ENCODE measurements at regions not wholly inside any gene's neighbourhood (a gene's known extent, or its start where the extent isn't known, plus 50 kb on each side); places are given as distances from the start of the nearest gene placed in this dataset.
"Not testable (repeated sequence)": the region's sequence is repeated elsewhere in the genome, so short reads cannot be mapped to it uniquely, and the experiment has no call there.

DNA sequence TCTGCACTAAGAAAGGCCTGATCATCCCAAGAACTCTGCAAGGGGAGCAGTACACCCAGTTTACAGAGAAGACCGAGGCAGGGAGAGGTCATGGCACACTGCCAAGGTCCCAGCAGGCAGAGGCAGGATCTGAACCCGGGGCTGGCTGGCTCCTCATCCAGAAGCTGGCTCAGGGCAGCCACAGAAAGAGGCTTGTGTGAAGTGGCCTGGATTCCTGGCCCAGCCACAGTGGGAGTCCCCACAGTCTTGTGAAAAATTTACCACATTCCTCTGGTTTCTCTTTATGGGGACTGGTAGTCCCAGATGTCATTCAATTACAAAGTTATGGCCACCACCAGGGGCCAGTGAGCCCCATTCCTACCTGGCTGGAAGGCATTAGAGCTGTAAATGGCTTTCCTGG, 440.5 kb downstream of the MIAT start:
- DNase-seq (ENCODE audit: low read depth), result no peak

DNA sequence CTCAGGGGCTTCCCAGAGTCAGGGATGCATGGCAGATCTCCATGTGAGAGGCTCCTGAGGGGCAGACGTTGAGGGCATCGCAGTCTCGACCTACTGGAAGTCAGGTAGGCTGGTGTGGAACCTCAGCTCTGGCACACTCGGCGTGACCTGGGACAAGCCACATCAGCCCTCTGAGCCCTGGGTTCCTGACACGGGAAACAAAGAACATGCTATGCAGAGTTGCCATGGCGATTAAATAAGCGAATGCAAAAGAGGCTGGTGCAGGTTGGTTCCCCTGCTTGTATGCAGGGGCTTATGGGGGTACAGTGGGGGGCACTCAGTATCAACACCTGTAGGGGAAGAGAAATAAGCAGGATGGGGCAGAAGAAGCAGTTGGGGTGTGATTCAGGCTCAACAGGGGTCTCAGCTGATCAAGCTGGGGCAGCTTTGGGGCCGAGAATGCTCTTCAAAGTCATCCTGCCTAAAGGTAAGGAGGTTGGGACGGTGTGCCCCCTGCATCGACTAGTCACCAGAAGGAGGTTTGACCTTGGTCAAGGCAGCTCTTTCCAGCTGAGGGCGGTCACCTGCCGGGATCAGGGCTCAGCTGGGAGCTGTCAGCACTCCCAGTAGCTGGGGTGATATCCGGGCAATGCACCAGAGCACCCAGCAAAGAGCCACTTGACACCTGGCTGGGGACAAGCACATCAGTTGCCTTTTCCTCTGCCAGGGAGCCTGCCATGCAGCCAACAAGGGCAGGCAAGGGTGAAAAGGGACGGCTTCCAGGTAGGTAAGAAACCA, 442.7 kb downstream of the MIAT start:
- no peak for DNase-seq (ENCODE audit: low read depth)

DNA sequence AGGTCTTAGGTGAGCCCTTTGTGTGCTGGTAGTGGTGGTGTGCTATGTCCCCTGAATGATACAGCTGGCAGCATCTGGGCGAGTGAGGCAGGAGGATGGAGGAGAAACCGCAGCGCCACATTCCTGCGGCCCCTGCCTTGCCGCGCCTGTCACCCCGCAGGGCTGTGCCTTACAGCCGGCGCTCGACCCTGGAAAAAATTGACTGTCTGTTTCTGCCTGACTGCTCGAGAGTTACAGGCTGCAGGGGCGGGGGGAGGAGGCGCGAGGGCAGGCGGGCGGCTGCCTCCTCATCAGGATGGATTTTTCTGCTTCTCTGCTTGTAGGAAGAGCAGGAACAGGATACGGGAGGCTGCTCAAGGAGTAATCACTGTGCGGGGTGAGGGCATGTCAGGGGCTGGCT, 443.4 kb downstream of the MIAT start:
- no peak for DNase-seq (ENCODE audit: low read depth)

DNA sequence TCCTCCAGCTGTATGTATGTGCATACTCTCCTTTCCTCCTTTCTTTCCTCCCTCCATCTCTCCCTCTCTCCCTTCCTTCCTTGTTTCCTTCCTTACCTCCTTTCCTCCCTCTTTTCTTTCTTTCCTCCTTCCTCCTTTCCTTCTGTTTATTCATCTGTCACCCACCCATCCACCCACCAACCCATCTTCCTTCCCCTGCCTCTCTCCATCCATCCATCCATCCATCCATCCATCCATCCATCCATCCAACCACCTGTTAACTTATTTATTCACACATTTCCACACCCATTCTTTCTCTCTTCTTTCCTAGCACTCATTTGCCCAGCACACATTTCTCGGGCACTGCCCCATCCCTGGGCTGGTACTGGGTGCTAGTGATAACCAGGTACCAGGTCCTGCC, 443.9 kb downstream of the MIAT start:
- no peak for DNase-seq (ENCODE audit: low read depth)

DNA sequence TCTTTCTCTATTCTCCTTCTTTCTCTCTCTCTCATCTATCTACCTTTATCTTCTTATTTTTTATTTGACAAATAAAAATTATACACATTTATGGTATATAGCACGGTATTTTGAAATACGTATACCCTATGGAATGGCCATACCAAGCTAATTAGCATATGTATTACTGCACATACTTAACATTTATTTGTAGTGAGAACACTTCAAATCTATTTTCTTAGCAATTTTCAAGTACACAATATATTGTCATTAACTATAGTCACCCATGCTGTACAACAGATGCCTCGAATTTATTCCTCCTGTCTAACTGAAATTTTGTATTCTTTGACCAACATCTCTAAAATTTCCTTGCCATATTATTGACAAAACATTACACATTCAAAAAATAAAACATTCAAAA, 447.1 kb downstream of the MIAT start:
- no peak for DNase-seq (ENCODE audit: low read depth)

DNA sequence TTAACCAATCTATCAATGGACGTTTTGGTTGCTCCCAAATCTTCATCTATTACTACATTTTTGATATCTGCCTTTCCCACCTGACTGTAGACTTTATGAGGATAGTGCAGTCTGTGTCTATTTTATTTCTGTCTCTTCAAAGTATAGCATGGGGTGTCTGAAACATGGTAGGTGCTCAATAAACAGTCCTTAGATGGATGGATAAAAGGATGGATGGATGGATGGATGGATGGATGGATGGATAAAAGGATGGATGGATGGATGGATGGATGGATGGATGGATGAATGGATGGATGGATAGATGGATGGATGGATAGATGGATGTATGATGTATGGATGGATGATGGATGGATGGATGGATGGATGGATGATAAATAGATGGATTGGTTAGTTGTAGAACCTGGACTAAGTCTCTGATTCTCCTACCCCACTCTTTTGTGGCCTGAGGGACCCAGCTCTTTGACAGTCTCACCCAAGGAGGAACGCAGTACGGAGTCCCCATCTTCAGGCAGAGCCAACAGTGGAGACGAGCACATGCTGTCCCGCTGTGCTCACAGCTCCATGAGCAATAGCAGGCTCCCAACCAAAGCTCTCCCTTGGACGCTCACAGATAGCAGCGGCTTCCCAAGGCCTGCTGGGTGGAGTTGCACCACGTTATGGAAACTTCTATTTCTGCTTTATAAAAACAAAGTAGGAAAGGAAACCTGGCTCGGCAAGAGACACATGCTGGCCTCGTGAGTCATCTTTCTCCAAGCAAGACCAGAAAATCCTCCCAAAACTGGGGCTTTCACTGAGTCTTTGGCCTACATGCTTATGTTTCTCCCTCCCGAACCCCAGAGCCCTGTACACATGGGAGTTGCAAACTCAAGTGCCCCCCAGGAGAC, 448.0 kb downstream of the MIAT start:
- no peak for DNase-seq (ENCODE audit: low read depth)

DNA sequence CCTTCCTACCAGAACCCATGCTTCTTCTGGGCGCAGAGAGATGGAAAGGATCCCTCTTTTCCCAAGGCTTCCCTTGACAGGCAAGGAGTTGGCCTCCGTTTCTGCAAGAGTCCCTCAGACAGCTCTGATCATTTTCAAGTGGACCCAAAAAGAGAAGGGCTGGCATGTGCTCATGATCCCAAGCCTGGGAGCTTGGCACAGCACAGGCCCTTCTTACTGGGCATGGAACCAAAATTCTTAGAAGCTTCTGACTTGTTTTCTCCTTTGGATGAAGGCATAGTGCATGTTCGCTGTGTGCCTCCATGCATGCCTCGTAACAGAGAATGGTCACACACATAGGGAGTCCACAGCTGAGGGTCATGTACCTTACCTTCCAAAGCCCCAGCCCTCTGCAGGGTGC, 449.6 kb downstream of the MIAT start:
- DNase-seq (ENCODE audit: low read depth), result no peak

DNA sequence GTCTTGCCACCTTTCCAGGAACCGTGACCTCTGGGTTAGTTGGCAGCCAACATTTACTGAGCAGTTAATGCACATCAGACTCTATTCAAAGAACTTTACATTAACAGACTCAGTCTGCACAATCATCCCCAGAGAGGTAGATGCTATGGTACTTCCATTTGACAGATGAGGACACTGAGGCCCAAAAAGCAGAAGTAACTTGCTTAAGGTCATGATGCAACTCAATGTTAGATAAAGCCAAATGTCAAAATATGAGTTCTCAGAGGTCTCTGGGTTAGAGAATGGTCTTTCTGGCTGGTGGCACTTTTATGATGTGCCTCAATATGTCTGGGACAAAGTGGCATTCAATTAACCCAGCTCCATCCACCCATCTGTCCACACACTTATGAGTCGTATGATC, 450.0 kb downstream of the MIAT start:
- no peak for DNase-seq (ENCODE audit: low read depth)

DNA sequence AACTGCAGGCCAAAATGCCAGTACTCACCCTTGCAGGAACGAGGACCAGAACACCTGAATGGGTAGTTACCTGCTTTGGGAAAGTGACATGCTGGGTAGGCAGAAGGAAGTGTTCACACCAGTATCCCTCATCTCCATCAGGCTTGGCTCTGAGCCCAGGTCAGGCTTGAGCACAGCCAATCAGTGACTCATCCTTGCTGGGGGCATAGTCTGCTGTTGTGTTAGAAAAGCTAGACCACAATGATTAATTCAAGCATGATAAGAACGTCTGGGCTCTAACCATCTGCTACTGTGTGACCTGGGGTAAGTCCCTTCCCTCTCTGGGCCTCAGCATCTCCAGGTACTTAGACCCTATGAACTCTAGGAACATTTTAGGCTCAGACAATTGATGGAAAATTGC, 450.4 kb downstream of the MIAT start:
- no peak for DNase-seq (ENCODE audit: low read depth)

DNA sequence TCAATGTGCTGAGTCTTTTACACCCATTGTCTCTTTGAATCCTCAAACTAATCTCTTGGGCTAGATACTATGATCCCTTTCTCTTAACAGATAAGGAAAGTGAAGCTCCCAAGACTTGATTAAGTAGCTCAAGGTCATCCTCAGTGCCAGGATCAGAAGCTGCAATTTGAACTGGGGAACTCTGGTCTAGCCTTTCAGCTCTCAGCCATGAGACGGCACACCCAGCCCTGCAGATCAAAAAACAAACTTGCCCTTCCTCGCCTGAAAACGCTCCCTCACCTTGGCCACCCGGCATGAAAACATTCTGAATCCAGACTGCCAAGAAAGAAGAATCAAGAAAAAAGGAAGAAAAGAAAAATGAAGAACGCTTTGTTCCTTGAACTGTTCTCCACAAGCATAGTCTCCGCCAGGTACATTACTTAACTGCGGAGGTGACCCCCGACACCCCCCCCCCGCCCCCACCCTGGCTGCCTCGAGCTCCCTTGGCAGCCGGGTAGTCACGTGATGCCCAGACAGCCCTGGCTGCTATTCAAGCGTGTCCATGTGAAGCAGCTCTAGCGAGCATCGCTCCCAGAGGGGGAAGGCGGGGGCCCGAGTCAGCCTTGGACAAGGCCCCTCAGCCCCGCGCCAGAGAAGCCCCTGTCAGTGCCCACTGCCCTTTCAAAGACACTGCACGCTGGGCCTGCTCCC, 451.2 kb downstream of the MIAT start:
- DNase-seq (ENCODE audit: low read depth), result no peak

DNA sequence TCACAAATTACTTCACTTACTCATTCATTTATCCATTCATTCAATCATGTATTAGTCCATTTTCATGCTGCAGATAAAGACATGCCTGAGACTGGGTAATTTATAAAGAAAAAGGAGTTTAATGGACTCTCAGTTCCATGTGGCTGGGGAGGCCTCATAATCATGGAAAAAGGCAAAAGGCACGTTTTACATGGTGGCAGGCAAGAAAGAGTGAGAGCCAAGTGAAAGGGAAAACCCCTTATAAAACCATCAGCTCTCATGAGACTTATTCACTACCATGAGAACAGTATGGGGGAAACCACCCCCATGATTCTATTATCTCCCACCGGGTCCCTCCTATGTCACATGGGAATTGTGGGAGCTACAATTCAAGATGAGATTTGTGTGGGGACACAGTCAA, 452.0 kb downstream of the MIAT start:
- DNase-seq (ENCODE audit: low read depth), result not testable (repeated sequence)

DNA sequence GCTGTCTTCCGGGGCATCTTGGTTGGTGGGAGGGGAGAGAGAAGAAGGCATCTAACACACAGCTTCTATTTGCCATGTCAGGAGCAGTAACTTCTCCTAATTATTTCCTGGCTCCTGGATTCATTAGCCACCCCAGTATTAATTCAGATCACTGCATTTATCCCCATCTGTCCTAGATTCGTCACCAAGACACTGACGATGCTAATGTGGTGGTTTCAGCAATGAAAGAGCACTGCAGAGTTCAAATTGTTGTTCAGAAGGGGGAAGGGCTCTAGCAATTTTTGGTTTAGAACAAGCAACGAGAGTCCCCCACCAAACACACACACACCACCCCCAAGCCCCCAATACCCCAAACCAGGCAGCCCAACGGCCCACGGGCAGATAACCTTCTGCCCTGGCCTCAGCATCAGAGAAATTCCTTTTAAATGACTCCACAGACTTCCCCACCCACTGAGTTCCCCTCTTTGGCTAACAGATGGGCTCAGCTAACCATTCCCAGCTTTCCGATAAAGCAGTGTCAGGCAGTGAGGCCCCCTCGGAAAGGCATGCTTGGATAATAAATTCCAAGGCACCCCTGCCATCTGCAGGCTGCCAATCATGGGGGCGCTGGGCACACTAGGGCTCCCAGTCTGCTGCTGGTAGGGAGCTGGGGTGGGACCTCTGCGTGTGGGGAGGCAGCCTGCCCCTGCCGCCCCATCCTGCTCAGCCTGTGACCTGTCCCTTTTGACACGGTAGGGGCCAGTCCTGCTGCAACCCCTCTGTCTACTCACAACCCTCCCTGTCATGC, 453.5 kb downstream of the MIAT start:
- DNase-seq (ENCODE audit: low read depth), result no peak

DNA sequence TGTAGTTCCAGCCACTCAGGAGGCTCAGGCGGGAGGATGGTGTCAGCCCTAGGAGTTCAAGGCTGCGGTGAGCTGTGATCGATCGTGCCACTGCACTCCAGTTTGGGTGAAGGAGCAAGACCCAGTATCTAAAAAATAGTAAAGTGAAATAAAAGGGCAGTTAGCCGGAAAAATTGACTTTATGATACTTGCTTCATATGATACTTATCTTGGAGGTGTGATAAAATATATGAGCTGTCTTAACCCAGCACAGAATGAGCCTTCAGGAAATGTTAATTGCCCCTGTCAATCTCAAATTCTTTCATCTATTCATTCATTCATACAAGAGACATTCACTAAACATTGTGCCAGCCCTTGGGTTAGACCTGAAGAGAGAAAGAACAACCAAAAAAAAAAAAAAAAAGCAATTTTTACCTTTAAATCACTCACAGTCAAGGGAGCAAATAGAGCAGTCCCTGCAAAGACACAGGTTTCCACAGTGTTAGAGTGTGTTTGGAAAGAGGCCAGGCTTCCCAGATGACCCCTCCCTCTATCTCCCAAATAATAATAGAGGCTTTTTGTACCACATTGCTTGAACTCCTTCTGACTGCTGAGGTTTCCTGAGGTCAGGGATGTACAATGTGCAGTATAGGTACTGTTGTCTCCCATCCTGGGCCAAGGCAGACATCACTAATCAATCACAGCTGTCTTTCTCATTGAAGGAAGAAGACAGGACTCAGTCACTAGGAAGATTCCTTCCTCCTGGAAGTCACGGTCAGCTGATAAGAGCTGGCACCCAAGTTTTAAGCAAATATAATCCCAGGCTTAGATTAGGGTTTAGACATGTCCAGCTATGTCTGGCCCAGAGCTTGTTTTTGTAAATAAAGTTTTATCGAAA, 454.6 kb downstream of the MIAT start:
- no peak for DNase-seq (ENCODE audit: low read depth)

DNA sequence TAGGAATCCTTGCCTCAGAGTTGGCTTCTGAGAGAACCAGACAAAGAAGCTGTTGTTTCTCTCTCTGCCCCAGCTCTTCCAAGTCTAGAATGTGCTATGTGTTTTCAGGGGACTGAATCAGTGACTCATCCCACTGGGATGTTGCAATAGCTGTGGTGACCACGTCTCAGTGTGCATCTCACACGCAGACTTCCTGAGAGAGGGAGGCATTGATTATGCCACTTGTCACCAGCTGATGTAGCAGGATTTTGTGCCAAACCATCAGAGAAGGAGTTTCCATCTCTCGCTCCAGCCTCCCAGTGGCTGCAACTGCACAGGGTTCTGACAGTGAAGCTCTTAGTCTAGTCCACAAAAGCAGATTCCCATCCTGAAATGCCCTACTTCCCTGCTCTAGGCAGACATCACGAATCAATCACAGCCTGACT, 455.8 kb downstream of the MIAT start:
- no peak for DNase-seq (ENCODE audit: low read depth)

DNA sequence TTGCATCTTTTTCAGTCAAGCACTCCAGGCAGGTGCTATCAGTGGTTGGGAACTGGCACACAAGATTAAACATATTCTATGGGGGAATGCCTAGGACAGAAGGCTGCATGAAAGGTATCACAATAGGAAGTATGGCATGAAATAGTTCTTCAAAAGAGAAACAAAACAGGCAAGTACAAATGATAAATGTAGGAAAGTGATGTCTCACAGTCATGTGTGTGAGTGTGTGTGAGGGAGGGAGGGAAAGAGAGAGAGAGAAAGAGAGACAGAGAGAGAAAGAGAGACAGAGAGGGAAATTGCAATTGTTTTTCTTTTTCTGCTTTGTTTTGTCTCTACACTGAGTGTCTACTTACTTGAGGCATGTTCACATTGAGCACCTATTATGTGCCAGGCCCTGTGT, 456.3 kb downstream of the MIAT start:
- DNase-seq (ENCODE audit: low read depth), result no peak

DNA sequence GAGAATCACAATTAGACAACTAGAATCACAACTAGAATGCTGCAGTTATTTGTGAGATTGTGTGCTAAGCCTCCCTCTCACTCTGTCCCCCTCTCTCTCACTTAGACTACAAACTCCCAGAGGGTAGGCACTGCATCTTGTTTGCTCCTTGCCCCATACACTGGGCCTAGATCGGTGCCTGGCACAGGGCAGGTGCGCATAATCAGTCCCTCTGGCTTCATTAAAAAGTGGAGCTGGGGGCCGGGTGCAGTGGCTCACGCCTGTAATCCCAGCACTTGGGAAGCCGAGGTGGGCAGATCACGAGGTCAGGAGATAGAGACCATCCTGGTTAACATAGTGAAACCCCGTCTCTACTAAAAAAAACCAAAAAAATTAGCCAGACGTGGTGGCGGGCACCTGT, 456.8 kb downstream of the MIAT start:
- no peak for DNase-seq (ENCODE audit: low read depth)

DNA sequence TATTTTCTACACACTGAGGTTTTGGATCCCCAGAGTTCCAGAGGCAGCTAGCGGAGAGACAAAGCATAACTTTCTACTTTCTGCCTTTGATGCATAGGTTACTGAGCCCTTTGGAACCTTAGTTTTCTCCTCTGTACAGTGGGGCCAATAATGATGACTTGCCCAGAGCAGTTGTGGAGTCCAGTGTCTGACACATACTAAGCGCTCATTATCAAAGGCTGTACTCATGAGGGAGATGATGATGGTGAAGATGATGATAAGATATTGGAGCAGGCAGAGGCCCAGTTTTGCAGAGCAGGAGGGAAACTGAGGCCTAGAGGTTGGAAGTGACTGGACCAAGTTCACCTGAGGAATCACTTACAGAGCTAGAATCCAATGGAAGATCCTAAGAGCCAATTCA, 458.0 kb downstream of the MIAT start:
- no peak for DNase-seq (ENCODE audit: low read depth)

DNA sequence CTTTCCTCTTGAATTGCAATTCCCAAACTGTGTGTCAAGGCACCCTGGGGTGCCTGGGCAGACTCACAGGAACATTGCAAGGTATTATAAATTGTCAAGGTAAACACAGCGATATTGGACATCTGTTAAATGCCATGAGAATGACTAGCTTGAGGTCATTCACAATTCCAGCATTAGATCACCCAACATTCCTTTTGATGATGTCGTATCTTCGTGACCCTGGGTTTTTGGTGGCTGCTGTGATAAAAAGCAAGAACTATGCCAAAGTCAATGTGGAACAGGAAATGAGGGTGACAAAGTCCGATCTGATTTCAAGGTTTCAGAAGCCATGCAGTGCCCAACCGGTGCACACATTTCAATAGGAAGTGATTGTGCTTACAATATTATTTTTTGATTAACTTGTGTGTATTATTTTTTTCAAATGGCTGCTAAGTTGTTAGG, 458.4 kb downstream of the MIAT start:
- DNase-seq (ENCODE audit: low read depth), result no peak

DNA sequence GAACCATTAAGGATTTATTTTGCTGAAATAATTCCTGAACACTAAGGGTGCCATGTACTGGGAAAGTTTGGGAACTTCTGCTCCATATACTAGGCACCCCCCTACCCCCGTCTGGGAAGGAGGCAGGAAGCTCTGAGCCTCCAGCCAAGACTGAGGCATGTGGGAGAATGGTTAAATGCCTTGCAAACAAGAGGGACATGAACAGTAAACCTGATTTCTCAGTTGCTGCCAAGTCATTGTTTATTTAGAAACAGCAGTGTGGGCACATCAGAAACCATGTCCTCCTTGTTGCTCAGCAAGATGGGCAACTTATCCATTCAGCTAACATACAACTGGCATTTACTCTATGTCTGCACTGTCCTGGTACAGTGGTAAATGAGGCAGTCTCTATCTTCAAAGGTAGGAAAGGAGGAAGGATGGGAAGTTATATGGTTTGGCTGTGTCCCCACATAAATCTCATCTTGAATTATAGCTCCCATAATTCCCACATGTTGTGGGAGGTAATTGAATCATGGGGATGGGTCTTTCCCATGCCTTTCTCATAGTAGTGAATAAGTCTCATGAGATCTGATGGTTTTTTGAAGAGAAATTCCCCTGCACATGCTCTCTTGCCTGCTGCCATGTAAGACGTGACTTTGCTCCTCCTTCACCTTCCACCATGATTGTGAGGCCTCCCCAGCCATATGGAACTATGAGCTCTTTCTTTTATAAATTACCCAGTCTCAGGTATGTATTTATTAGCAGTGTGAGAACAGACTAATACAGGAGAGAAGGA, 459.1 kb downstream of the MIAT start:
- no peak for DNase-seq (ENCODE audit: low read depth)

DNA sequence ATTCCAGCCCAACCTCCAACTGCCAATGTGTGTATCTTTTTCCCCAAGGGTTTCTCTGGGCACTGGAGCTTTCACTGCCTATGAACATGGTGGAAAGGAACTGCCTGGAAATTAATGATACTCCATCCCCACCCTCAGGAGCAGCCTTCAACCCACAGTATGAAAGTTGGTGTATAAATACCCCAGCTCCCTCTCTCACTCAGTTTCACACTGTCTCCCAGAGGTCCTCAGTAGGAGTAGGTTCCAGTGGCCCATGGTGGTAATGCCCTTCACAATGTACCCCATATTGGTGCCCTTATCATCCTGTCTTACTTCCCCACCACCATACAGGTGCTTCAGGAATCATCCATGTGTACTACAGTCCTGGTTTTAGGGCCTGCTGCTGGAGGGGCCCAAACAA, 462.6 kb downstream of the MIAT start:
- DNase-seq (ENCODE audit: low read depth), result no peak

Data from T follicular helper cell (primary cell).